ENCODE measurements at regions not wholly inside any gene's neighbourhood (a gene's known extent, or its start where the extent isn't known, plus 50 kb on each side); places are given as distances from the start of the nearest gene placed in this dataset.

DNA sequence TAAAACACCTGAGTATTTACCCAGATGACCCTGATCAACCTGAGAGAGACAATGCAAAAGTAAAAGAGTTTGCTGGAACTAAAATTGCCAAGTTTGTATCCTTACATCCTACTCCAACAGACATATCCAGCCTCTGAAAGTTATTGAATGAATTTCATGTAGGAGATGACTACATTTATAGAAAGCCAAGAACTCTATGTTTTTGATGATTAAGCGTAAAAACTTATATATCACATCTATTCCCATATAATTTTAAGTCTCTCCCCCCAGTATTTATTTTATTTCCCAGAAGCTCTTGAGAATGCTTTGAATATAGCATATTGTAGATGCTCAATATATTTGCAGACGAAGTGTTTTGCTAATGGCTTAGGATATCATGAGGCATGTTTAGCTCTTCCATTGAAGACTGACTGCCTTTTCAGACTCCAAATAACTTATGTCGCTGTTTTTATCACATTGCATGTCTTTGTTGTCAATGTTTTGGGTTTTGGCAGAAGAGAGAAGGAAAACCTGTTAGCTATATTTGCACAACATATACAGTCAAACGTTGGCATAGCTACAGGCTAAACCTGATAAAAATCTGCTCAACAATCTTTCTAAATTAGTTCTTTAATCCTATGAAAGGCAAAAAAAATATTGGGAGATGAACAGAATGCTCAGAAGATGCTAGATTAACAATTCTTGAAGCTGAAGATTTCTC, 213.6 kb downstream of the DIO2 start:
- H3K4ac ChIP-seq (ENCODE audit: low read depth, low read length): no peak overlapping the region
- H3K4me1 Mint-ChIP-seq: peaks cover 4% of the 10 kb centered on the region in 2 experiments; a peak in 2 of 4 replicates
- H3K56ac ChIP-seq (ENCODE audit: insufficient read length, low read depth, low read length): no peak overlapping the region
- H3K23ac ChIP-seq (ENCODE audit: insufficient read length, low read depth, low read length): no peak overlapping the region
- H3K4me1 ChIP-seq (ENCODE audit: insufficient read depth, low read length): no peaks in the 10 kb centered on the region
- no peak overlapping the region for H3K27ac ChIP-seq (ENCODE audit: insufficient read length, low read depth, low read length)
- peaks cover 0 to 4% (median 0%) of the 10 kb centered on the region in 3 experiments; a peak in 2 of 7 replicates for H3K36me3 Mint-ChIP-seq (ENCODE audit: insufficient read depth in 1 of 3, low read depth in 3 of 3)
- H2BK120ac ChIP-seq (ENCODE audit: low read depth, low read length, poor library complexity, severe bottlenecking): no peak overlapping the region
- no peak overlapping the region for H3K4me3 Mint-ChIP-seq
- H3T11ph ChIP-seq (ENCODE audit: low read length): no peak overlapping the region
- H2BK20ac ChIP-seq (ENCODE audit: low read depth, low read length, poor library complexity, severe bottlenecking): no peak overlapping the region
- no peak overlapping the region for H3K27ac Mint-ChIP-seq
- H3K27me3 Mint-ChIP-seq (ENCODE audit: low read depth): peaks cover 76% of the 10 kb centered on the region
- H2AK5ac ChIP-seq (ENCODE audit: insufficient read length, low read length): no peak overlapping the region
- H3K27me3 ChIP-seq (ENCODE audit: insufficient read depth, low read length): peaks cover 30% of the 10 kb centered on the region
- WGBS (ENCODE audit: extremely low coverage, insufficient read length, low lambda C conversion rate): no CpG with 5 or more reads among the region's 4 CpGs
- no peak overlapping the region for H4K5ac ChIP-seq (ENCODE audit: insufficient read length, low read depth, low read length)
- H3K9ac ChIP-seq (ENCODE audit: extremely low read depth, insufficient read length, low read length): no peak overlapping the region
- no peaks in the 10 kb centered on the region for H3K9me3 Mint-ChIP-seq
- H2BK15ac ChIP-seq (ENCODE audit: low read depth, low read length): no peak overlapping the region
- H3K9me3 ChIP-seq (ENCODE audit: control insufficient read depth, low read depth, low read length): no peaks in the 10 kb centered on the region
- no peaks in the 10 kb centered on the region for H4K20me1 ChIP-seq (ENCODE audit: control insufficient read depth, insufficient read depth, insufficient read length)
- TF ChIP-seq, protein P1, sequence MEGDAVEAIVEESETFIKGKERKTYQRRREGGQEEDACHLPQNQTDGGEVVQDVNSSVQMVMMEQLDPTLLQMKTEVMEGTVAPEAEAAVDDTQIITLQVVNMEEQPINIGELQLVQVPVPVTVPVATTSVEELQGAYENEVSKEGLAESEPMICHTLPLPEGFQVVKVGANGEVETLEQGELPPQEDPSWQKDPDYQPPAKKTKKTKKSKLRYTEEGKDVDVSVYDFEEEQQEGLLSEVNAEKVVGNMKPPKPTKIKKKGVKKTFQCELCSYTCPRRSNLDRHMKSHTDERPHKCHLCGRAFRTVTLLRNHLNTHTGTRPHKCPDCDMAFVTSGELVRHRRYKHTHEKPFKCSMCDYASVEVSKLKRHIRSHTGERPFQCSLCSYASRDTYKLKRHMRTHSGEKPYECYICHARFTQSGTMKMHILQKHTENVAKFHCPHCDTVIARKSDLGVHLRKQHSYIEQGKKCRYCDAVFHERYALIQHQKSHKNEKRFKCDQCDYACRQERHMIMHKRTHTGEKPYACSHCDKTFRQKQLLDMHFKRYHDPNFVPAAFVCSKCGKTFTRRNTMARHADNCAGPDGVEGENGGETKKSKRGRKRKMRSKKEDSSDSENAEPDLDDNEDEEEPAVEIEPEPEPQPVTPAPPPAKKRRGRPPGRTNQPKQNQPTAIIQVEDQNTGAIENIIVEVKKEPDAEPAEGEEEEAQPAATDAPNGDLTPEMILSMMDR (conservative IDR thresholded peaks at IDR 0.05): no peak
- no peak overlapping the region for H3K4me2 ChIP-seq (ENCODE audit: insufficient read depth, insufficient read length, low read length)
- H3K79me2 ChIP-seq (ENCODE audit: insufficient read depth, low read length): no peaks in the 10 kb centered on the region
- H3K23me2 ChIP-seq (ENCODE audit: insufficient read length, low read depth, low read length, poor library complexity, severe bottlenecking): no peaks in the 10 kb centered on the region
- DNase-seq: no peak
- H2BK12ac ChIP-seq (ENCODE audit: insufficient read length, low read depth, low read length): no peak overlapping the region
- H3K14ac ChIP-seq (ENCODE audit: insufficient read depth, low read length): no peak overlapping the region
- no peak overlapping the region for H3K18ac ChIP-seq (ENCODE audit: insufficient read length, low read depth, low read length)
- no peak overlapping the region for H4K8ac ChIP-seq (replicated peaks; ENCODE audit: insufficient read length, low read depth, low read length)
- no peak overlapping the region for H4K91ac ChIP-seq (ENCODE audit: insufficient read length, low read depth, low read length)
- H2AFZ ChIP-seq (ENCODE audit: low read length): no peak overlapping the region
- no peaks in the 10 kb centered on the region for H3K79me1 ChIP-seq (ENCODE audit: insufficient read depth, low read depth, low read length, poor library complexity, severe bottlenecking)
- H2BK5ac ChIP-seq (ENCODE audit: insufficient read length, low read length): no peak overlapping the region

Measured in H9 (cell line).